ENCODE measurements at regions not wholly inside any gene's neighbourhood (a gene's known extent, or its start where the extent isn't known, plus 50 kb on each side); places are given as distances from the start of the nearest gene placed in this dataset.

- H3K4me1 ChIP-seq: no peaks in the 10 kb centered on the region
- no peaks in the 10 kb centered on the region for H3K9me3 ChIP-seq
- no peak for DNase-seq
- H3K27me3 ChIP-seq: no peaks in the 10 kb centered on the region
- no peaks in the 10 kb centered on the region for H3K36me3 ChIP-seq
- no peak overlapping the region for H3K4me3 ChIP-seq (ENCODE audit: low read depth, low read length)
- TF ChIP-seq CTCF (IDR thresholded peaks at IDR 0.05; ENCODE audit: low read depth, low read length): no peak
Measured at GRCh38 chr13:65064967-65065366, 2165.2 kb downstream of the PCDH9 start.

GRCh38 chr13:65063753-65064152 lies 2166.4 kb downstream of the PCDH9 start:
- Histone ChIP-seq H3K4me3 (ENCODE audit: low read depth, low read length) (no peak overlapping the region), H3K27me3 (no peaks in the 10 kb centered on the region), H3K4me1 (peaks cover 2% of the 10 kb centered on the region; the same call in 1 of the 2 replicates), H3K36me3 (no peaks in the 10 kb centered on the region), H3K9me3 (no peaks in the 10 kb centered on the region)
- DNase-seq: no peak
- no peak for TF ChIP-seq CTCF (IDR thresholded peaks at IDR 0.05; ENCODE audit: low read depth, low read length)

- H3K9me3 ChIP-seq: no peaks in the 10 kb centered on the region
- no peak overlapping the region for H3K4me3 ChIP-seq (ENCODE audit: low read depth, low read length)
- no peak for TF ChIP-seq CTCF (IDR thresholded peaks at IDR 0.05; ENCODE audit: low read depth, low read length)
Measured at GRCh38 chr13:65057986-65058385, 2172.2 kb downstream of the PCDH9 start.

GRCh38 chr13:65054277-65054676 lies 2175.9 kb downstream of the PCDH9 start:
- Histone ChIP-seq H3K36me3 (no peaks in the 10 kb centered on the region), H3K9me3 (no peaks in the 10 kb centered on the region), H3K27me3 (no peaks in the 10 kb centered on the region), H3K4me3 (ENCODE audit: low read depth, low read length) (no peak overlapping the region), H3K4me1 (peaks cover 5% of the 10 kb centered on the region; the same call in 1 of the 2 replicates)
- no peak for TF ChIP-seq CTCF (IDR thresholded peaks at IDR 0.05; ENCODE audit: low read depth, low read length)
- no peak for DNase-seq

More at GRCh38 chr13:65057986-65058385, 2172.2 kb downstream of the PCDH9 start:
- H3K36me3 ChIP-seq: no peaks in the 10 kb centered on the region
- H3K27me3 ChIP-seq: no peaks in the 10 kb centered on the region
- peaks cover 5% of the 10 kb centered on the region; the same call in 1 of the 2 replicates for H3K4me1 ChIP-seq
- DNase-seq: no peak

- TF ChIP-seq CTCF (IDR thresholded peaks at IDR 0.05; ENCODE audit: low read depth, low read length): no peak
Measured at GRCh38 chr13:65036999-65037398, 2193.1 kb downstream of the PCDH9 start.

GRCh38 chr13:65035302-65035701 lies 2194.8 kb downstream of the PCDH9 start:
- no peaks in the 10 kb centered on the region for H3K4me1 ChIP-seq
- H3K9me3 ChIP-seq: no peaks in the 10 kb centered on the region
- H3K27me3 ChIP-seq: no peaks in the 10 kb centered on the region
- no peak for TF ChIP-seq CTCF (IDR thresholded peaks at IDR 0.05; ENCODE audit: low read depth, low read length)
- DNase-seq: no peak
- H3K36me3 ChIP-seq: no peaks in the 10 kb centered on the region
- no peak overlapping the region for H3K4me3 ChIP-seq (ENCODE audit: low read depth, low read length)

More at GRCh38 chr13:65036999-65037398, 2193.1 kb downstream of the PCDH9 start:
- Histone ChIP-seq H3K27me3 (no peaks in the 10 kb centered on the region), H3K9me3 (no peaks in the 10 kb centered on the region), H3K36me3 (no peaks in the 10 kb centered on the region), H3K4me1 (no peaks in the 10 kb centered on the region), H3K4me3 (ENCODE audit: low read depth, low read length) (no peak overlapping the region)
- DNase-seq: no peak

Measured in BE2C (cell line).